B cell (primary cell): ENCODE measurements at regions not wholly inside any gene's neighbourhood (a gene's known extent, or its start where the extent isn't known, plus 50 kb on each side); places are given as distances from the start of the nearest gene placed in this dataset.

ENCODE experiments used
- ATAC-seq: fragments of 200-7000 bp; cut with Tn5 transposase; one replicate; pipeline ENCODE4 v1.10.0; 2021; ENCODE audit warnings: low read depth, mild to moderate bottlenecking, moderate number of reproducible peaks, moderate library complexity
- CTCF ChIA-PET: fragments of 350-600 bp; sonication (Branson Sonifier 250); formaldehyde crosslinking; loops from one replicate; lab custom pipeline; 2021; ENCODE audit warnings: antibody characterized with exemption, inconsistent platforms; lab: Charles Lee
- POLR2A ChIA-PET: fragments of 350-600 bp; sonication (Branson Sonifier 250); formaldehyde crosslinking; loops from one replicate; lab custom pipeline; 2021; ENCODE audit warnings: antibody characterized with exemption; lab: Charles Lee
- DNase-seq: peaks from one replicate; pipeline ENCODE4 v3.0.0; 2013
- H2AFZ ChIP-seq: 2 replicates; pipeline ENCODE4 v1.6.1; 2012; ENCODE audit warnings: mild to moderate bottlenecking, low read depth, low read length; ENCODE audit not compliant: insufficient read depth, poor library complexity, severe bottlenecking
- H3K27ac ChIP-seq, 2 donors: 1 replicate in 1 of 2; 2 replicates in 1 of 2; pipeline ENCODE4 v1.5.1; 2012 to 2013; ENCODE audit warnings: low read length in 2 of 2, mild to moderate bottlenecking in 2 of 2, moderate library complexity in 1 of 2
- H3K27me3 ChIP-seq, 4 experiments: fragments of 200-600 bp in 1 of 4; sonication (generic) in 1 of 4; replicated peaks in 1 of 4; 1 replicate in 2 of 4; 2 replicates in 2 of 4; pipeline versions ENCODE4 v1.6.1 to v1.7.0; 2013 to 2016; ENCODE audit warnings: low read length in 3 of 4, mild to moderate bottlenecking in 2 of 4, mixed read lengths in 1 of 4, moderate library complexity in 1 of 4; ENCODE audit not compliant: insufficient read depth in 4 of 4, control insufficient read depth in 3 of 4; ENCODE audit errors: control extremely low read depth in 1 of 4
- H3K36me3 ChIP-seq, 2 experiments: replicated peaks in 1 of 2; 1 replicate in 1 of 2; 2 replicates in 1 of 2; pipeline versions ENCODE4 v1.6.1 to v1.7.1; 2013; ENCODE audit warnings: low read length in 1 of 2; ENCODE audit not compliant: insufficient read depth in 2 of 2, control insufficient read depth in 1 of 2; ENCODE audit errors: control extremely low read depth in 1 of 2, extremely low read depth in 1 of 2
- H3K4me1 ChIP-seq, 2 donors: fragments of 200-600 bp in 1 of 2; sonication (generic) in 1 of 2; 1 replicate in 1 of 2; 2 replicates in 1 of 2; pipeline versions ENCODE4 v1.5.1 to v1.6.1; 2013 to 2017; ENCODE audit warnings: low read length in 2 of 2; ENCODE audit not compliant: control insufficient read depth in 2 of 2, insufficient read depth in 2 of 2
- H3K4me2 ChIP-seq: replicated peaks from 2 replicates; pipeline ENCODE3; 2012; ENCODE audit warnings: mild to moderate bottlenecking, low read depth, low read length; ENCODE audit not compliant: poor library complexity, severe bottlenecking
- H3K4me3 ChIP-seq, 5 experiments: fragments of 200-600 bp in 1 of 5; sonication (generic) in 1 of 5; 1 replicate in 3 of 5; 2 replicates in 2 of 5; pipeline versions ENCODE4 v1.5.1 to v1.7.0; 2011 to 2016; ENCODE audit warnings: low read length in 4 of 5, mild to moderate bottlenecking in 4 of 5, low read depth in 2 of 5, control low read depth in 1 of 5, moderate library complexity in 1 of 5; ENCODE audit not compliant: insufficient read depth in 1 of 5; ENCODE audit errors: control extremely low read depth in 1 of 5, extremely low read depth in 1 of 5
- H3K79me2 ChIP-seq: fragments of 200-600 bp; sonication (generic); one replicate; pipeline ENCODE4 v1.6.0; 2016; ENCODE audit warnings: low read length; ENCODE audit not compliant: control insufficient read depth, insufficient read depth
- H3K9ac ChIP-seq: fragments of 200-600 bp; sonication (generic); 2 replicates; pipeline ENCODE4 v1.6.1; 2017; ENCODE audit warnings: mild to moderate bottlenecking, low read length, moderate library complexity
- H3K9me3 ChIP-seq, 3 donors: one replicate each; pipeline versions ENCODE4 v1.6.1 to v1.7.1; 2013; ENCODE audit warnings: low read length in 2 of 3; ENCODE audit not compliant: control insufficient read depth in 2 of 3, insufficient read depth in 1 of 3; ENCODE audit errors: control extremely low read depth in 1 of 3
- H4K20me1 ChIP-seq: 2 replicates; pipeline ENCODE4 v1.6.0; 2012; ENCODE audit warnings: mild to moderate bottlenecking, low read length; ENCODE audit not compliant: insufficient read depth, control insufficient read depth, poor library complexity, severe bottlenecking
- H3K27ac Mint-ChIP-seq: one replicate; pipeline ENCODE4 v1.8.0; 2021; ENCODE audit warnings: mixed read lengths
- H3K27me3 Mint-ChIP-seq: one replicate; pipeline ENCODE4 v1.8.0; 2021; ENCODE audit warnings: mixed read lengths
- H3K4me1 Mint-ChIP-seq: one replicate; pipeline ENCODE4 v1.8.0; 2021; ENCODE audit warnings: mixed read lengths
- H3K4me3 Mint-ChIP-seq: one replicate; pipeline ENCODE4 v1.8.0; 2021; ENCODE audit warnings: mixed read lengths
- H3K9me3 Mint-ChIP-seq: one replicate; pipeline ENCODE4 v1.8.0; 2022; ENCODE audit warnings: mixed read lengths; ENCODE audit not compliant: insufficient read depth
- CTCF ChIP-seq: fragments of 200-600 bp; IDR thresholded peaks from one replicate; pipeline ENCODE4 v1.8.0; 2022; ENCODE audit warnings: antibody characterized with exemption, mild to moderate bottlenecking
- EZH2 ChIP-seq: IDR thresholded peaks from 2 replicates; pipeline ENCODE4 v1.6.1; 2012; ENCODE audit warnings: borderline replicate concordance, low read depth, mild to moderate bottlenecking, moderate library complexity, low read length; ENCODE audit not compliant: insufficient read depth, poor library complexity, severe bottlenecking
- WGBS: methylation state at CpG from one replicate; pipeline ENCODE4 v1.1.5; 2013; ENCODE audit warnings: missing lambda C conversion rate; ENCODE audit not compliant: insufficient coverage; 5-methylcytosine and 5-hydroxymethylcytosine counted together
- intact Hi-C: fragments of 100-400 bp; cut with micrococcal nuclease; formaldehyde crosslinking; loops from one replicate; pipeline ENCODE4 v1.10.0; 2022

DNA sequence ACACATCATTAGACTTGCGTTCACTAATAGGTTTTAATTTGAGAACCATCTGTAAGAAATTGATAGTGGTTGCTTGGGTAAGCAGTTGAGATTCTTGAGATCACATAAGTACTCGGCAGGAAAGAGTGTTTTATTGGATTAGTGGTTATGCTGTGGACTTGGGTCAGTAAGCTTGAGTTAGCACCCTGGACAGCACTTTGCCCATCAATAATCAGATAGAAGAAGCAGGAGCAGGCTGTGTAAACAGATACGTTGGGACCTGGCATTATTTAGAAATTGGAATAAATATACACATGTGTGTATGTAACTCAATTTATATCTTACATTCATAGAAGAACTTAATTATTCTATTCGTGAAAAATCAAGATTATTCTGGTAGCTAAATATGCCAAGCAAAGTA is 357.5 kb upstream of the SMIM31 start:
- Histone ChIP-seq H3K4me1 (no peaks in the 10 kb centered on the region), H3K36me3 (no peaks in the 10 kb centered on the region), H3K79me2 (no peaks in the 10 kb centered on the region), H3K9me3 (no peaks in the 10 kb centered on the region), H3K27ac (no peak overlapping the region), H3K27me3 (no peaks in the 10 kb centered on the region), H3K9ac (no peak overlapping the region), H3K4me3 (no peak overlapping the region), H4K20me1 (no peaks in the 10 kb centered on the region), H2AFZ (no peak overlapping the region), H3K4me2 (no peak overlapping the region)
- Mint-ChIP-seq H3K27ac (no peak overlapping the region), H3K4me3 (no peak overlapping the region), H3K9me3 (peaks cover 2% of the 10 kb centered on the region), H3K4me1 (no peaks in the 10 kb centered on the region), H3K27me3 (no peaks in the 10 kb centered on the region)
- DNase-seq = no peak
- ATAC-seq = no peak
- ChIA-PET CTCF (no interaction called here), POLR2A (no interaction called here)
- intact Hi-C loops = no loop called here
- TF ChIP-seq CTCF (no peak), EZH2 (no peak)
- WGBS = 85% methylated on average over 2 of the region's 4 CpGs

DNA sequence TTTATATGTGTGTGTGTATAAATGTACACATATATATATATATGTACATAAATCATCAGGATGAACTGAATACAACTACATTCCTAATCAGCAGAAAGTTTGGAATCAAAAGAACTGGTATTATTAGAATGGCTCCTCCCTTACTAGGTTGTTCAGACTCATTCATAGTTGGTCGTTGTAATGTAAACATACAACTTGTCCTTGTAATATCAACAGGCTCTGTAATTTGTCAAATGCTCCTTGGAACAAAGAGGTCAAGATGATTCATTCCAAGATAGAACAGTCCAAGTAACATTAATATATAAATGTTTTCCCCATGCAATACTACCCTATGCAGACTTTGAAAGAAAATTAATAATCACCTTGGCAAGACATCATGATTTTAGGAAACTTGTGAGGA is 351.4 kb upstream of the SMIM31 start:
- CTCF ChIA-PET = no interaction called here
- POLR2A ChIA-PET = no interaction called here
- H3K27me3 Mint-ChIP-seq = no peaks in the 10 kb centered on the region
- Histone ChIP-seq H4K20me1 (no peaks in the 10 kb centered on the region), H3K36me3 (no peaks in the 10 kb centered on the region), H3K9me3 (no peaks in the 10 kb centered on the region), H3K4me2 (no peak overlapping the region), H3K4me3 (no peak overlapping the region), H2AFZ (no peak overlapping the region), H3K79me2 (no peaks in the 10 kb centered on the region), H3K9ac (no peak overlapping the region), H3K4me1 (no peaks in the 10 kb centered on the region), H3K27me3 (no peaks in the 10 kb centered on the region), H3K27ac (no peak overlapping the region)
- TF ChIP-seq CTCF (no peak), EZH2 (no peak)
- no CpG with 5 or more reads among the region's 1 CpG for WGBS
- ATAC-seq = no peak
- no peak overlapping the region for H3K4me3 Mint-ChIP-seq
- H3K9me3 Mint-ChIP-seq = no peaks in the 10 kb centered on the region
- no peak overlapping the region for H3K27ac Mint-ChIP-seq
- no peaks in the 10 kb centered on the region for H3K4me1 Mint-ChIP-seq
- intact Hi-C loops = no loop called here
- DNase-seq = no peak
